Endothelial cell (in vitro differentiated cells): ENCODE measurements at regions not wholly inside any gene's neighbourhood (a gene's known extent, or its start where the extent isn't known, plus 50 kb on each side); places are given as distances from the start of the nearest gene placed in this dataset.

ENCODE experiments used
- DNase-seq: peaks from one replicate; pipeline ENCODE4 v3.0.0; 2021; ENCODE audit warnings: low spot score
- H3K27ac Mint-ChIP-seq: one replicate; pipeline ENCODE4 v1.8.0; 2021; ENCODE audit warnings: mixed read lengths, inconsistent platforms; ENCODE audit not compliant: unreplicated experiment
- H3K27me3 Mint-ChIP-seq: one replicate; pipeline ENCODE4 v1.8.0; 2021; ENCODE audit warnings: mild to moderate bottlenecking, moderate library complexity, mixed read lengths, inconsistent platforms; ENCODE audit not compliant: unreplicated experiment
- H3K36me3 Mint-ChIP-seq: one replicate; pipeline ENCODE4 v1.8.0; 2021; ENCODE audit warnings: mild to moderate bottlenecking, low read depth, mixed read lengths, inconsistent platforms; ENCODE audit not compliant: unreplicated experiment
- H3K4me1 Mint-ChIP-seq: one replicate; pipeline ENCODE4 v1.8.0; 2021; ENCODE audit warnings: mild to moderate bottlenecking, mixed read lengths, inconsistent platforms; ENCODE audit not compliant: unreplicated experiment
- H3K4me3 Mint-ChIP-seq: one replicate; pipeline ENCODE4 v1.8.0; 2021; ENCODE audit warnings: mild to moderate bottlenecking, mixed read lengths, inconsistent platforms; ENCODE audit not compliant: unreplicated experiment
- H3K9me3 Mint-ChIP-seq: one replicate; pipeline ENCODE4 v1.8.0; 2021; ENCODE audit warnings: mixed read lengths, inconsistent platforms; ENCODE audit not compliant: unreplicated experiment
- TF ChIP-seq, protein P1 (sequence below): fragments of 200-600 bp; sonication (generic); IDR thresholded peaks from one replicate; pipeline ENCODE4 v1.5.0; 2021; ENCODE audit warnings: antibody characterized with exemption; ENCODE audit not compliant: unreplicated experiment

DNA sequence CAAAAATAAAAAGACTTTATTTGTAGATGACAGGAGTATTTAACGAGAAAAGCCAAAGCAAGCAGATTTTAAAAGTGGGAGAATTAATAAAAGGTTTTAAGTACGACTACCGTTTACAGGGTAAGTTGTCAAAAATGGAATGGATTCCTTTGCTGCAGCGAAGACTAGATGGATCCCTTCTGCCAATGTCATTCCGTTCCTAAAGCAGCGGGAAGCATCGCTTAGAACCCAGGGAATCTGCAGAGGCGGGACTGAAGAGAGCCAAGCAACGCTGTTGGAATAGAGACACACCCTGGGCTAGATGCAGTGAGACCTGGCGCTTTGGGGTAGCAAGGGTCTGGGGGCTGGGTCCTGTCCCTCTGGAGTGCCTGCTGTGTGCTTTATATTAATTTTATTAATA is 303.1 kb upstream of the MKI67 start:
- H3K27ac Mint-ChIP-seq: no peak overlapping the region
- no peaks in the 10 kb centered on the region for H3K27me3 Mint-ChIP-seq
- no peaks in the 10 kb centered on the region for H3K36me3 Mint-ChIP-seq
- no peak overlapping the region for H3K4me3 Mint-ChIP-seq
- no peaks in the 10 kb centered on the region for H3K9me3 Mint-ChIP-seq
- H3K4me1 Mint-ChIP-seq: no peaks in the 10 kb centered on the region
- DNase-seq: no peak
- TF ChIP-seq, protein P1, sequence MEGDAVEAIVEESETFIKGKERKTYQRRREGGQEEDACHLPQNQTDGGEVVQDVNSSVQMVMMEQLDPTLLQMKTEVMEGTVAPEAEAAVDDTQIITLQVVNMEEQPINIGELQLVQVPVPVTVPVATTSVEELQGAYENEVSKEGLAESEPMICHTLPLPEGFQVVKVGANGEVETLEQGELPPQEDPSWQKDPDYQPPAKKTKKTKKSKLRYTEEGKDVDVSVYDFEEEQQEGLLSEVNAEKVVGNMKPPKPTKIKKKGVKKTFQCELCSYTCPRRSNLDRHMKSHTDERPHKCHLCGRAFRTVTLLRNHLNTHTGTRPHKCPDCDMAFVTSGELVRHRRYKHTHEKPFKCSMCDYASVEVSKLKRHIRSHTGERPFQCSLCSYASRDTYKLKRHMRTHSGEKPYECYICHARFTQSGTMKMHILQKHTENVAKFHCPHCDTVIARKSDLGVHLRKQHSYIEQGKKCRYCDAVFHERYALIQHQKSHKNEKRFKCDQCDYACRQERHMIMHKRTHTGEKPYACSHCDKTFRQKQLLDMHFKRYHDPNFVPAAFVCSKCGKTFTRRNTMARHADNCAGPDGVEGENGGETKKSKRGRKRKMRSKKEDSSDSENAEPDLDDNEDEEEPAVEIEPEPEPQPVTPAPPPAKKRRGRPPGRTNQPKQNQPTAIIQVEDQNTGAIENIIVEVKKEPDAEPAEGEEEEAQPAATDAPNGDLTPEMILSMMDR: no peak

DNA sequence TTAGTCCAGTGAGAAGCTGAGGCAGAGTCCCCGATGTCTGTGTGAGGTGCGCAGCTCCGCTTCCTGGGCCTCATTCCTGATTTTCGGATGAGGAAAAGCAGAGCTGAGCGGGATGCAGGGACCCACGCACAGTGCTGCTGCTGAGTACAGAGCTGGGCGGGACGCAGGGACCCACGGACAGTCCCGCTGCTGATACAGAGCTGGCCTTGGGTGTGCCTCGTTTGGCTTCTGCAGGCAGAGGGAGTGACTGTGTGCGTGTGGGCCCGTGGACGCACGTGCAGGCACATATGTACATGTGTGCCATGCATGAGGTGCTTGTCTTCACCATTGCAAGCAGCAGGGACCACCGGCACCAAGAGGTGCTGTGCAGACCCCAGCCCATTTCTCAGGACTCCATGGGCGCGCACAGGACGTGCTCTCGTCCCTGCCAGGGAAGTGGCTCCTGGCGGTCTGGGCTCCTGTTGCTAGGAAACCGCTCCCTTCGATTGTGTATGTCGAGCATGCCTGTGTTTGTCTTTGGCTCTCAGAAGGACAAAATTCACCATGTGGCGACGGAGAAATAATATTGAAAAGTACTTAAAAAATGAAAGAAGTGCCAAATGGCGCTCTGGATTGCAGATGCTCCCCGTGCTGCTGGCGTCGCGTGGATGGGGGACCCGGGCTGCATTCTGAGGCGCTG is 303.8 kb upstream of the MKI67 start:
- Mint-ChIP-seq H3K27me3 (peaks cover under 1% of the 10 kb centered on the region), H3K9me3 (no peaks in the 10 kb centered on the region), H3K4me1 (no peaks in the 10 kb centered on the region), H3K27ac (no peak overlapping the region), H3K36me3 (no peaks in the 10 kb centered on the region), H3K4me3 (no peak overlapping the region)
- no peak for DNase-seq
- TF ChIP-seq, protein P1: no peak

DNA sequence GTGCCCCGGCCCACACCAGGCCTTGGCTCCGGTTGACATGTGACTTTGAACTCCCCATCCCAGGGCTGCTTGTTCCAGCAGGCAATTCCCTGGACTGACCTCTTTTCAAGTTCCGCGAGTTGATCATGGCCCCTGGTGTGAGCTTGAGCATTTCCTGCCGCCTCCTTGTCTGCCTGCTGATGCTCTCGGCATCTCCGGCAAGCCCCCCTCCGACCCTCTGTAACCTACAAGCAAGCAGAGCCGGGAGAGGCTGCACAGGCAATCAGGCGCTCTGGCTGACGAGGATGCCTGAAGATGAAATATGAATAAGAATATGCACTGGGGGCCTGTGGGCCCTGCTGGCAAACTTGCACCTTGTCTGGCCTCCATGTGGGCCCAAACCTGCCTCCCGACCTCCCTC is 304.9 kb upstream of the MKI67 start:
- H3K36me3 Mint-ChIP-seq: no peaks in the 10 kb centered on the region
- H3K27me3 Mint-ChIP-seq: peaks cover 2% of the 10 kb centered on the region
- TF ChIP-seq, protein P1: no peak
- H3K4me3 Mint-ChIP-seq: no peak overlapping the region
- H3K4me1 Mint-ChIP-seq: no peaks in the 10 kb centered on the region
- no peak overlapping the region for H3K27ac Mint-ChIP-seq
- H3K9me3 Mint-ChIP-seq: no peaks in the 10 kb centered on the region
- no peak for DNase-seq

DNA sequence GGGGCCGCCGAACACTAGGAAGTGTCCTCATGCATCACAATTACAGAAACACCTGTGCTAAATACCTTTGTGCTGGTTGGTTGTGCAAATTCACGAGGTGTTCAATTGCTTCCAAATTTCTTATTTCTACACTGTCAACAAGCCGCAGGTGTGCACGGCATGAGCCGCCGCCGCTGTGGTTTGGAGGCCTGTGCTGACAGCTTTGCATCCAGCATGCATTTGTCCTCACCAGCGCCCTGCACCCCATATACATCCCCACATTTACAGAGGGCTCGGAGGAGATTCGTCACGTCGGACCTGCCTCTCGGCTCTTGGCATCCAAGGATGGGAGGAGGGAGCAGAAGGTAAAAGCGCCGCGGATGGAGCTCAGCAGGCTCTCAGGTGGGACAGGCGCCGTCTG is 305.3 kb upstream of the MKI67 start:
- no peaks in the 10 kb centered on the region for H3K9me3 Mint-ChIP-seq
- H3K36me3 Mint-ChIP-seq: no peaks in the 10 kb centered on the region
- peaks cover 2% of the 10 kb centered on the region for H3K27me3 Mint-ChIP-seq
- no peak overlapping the region for H3K27ac Mint-ChIP-seq
- H3K4me3 Mint-ChIP-seq: no peak overlapping the region
- TF ChIP-seq, protein P1: no peak
- DNase-seq: no peak
- H3K4me1 Mint-ChIP-seq: no peaks in the 10 kb centered on the region

DNA sequence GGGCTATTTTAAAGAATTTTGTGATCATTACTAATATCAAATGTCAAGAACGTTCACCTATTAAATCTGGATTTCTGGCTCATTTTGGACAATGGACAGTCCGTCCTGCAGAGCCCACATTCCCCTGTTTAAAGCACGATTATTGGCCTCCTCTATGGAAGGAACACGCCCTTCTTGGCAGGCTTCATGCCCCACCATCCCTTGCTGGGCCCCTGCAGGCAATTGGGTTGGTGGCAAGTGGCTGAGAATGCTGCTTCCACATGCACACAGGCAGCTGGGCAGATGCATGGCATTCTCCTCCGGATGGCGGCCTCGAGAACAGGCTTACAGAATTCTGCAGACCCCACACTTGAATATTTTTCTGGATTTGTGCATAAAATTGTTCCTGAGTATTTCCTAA is 305.8 kb upstream of the MKI67 start:
- Mint-ChIP-seq H3K27me3 (peaks cover 2% of the 10 kb centered on the region), H3K4me1 (no peaks in the 10 kb centered on the region), H3K36me3 (no peaks in the 10 kb centered on the region), H3K27ac (no peak overlapping the region), H3K9me3 (no peaks in the 10 kb centered on the region), H3K4me3 (no peak overlapping the region)
- no peak for DNase-seq
- TF ChIP-seq, protein P1: no peak
